ENCODE measurements at regions not wholly inside any gene's neighbourhood (a gene's known extent, or its start where the extent isn't known, plus 50 kb on each side); places are given as distances from the start of the nearest gene placed in this dataset.

DNA sequence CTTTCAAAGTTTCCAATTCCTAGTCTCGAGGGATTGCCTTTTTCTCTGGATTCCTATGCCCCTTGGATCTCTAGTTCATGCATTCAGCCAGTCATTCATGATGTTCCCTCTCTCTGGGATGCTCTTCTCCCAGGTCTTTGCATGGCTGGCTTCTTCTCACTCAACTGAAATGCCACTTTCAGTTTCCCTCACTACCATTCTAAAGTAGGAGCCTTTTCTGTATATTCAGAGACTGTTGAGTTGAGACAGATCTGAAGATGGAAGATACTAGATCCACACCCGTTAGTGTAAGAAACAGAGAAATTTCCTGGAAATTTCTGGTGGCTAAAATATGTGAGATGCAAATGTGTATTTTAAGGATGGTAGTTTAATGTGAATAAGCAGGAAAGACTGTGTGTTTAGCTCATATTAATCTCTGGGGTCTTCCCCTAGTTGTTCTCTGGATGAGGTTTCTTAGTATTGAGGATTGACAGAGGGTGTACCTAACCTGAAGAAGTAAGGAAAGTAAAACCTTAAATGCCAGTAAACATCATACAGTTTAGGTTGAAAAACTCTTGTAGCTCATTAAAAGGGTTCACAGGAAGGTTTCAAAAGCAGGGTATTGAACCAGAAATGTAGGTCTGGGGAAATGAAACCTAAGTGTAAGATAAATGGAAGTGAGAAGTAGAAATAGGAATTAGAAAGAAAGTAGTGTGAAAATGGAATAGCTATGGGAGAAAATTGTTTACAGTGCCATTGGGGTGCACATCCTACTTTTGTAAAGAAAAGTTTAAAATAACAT is 331.3 kb downstream of the NDFIP2 start:
- DNase-seq (ENCODE audit: low spot score) = no peak

DNA sequence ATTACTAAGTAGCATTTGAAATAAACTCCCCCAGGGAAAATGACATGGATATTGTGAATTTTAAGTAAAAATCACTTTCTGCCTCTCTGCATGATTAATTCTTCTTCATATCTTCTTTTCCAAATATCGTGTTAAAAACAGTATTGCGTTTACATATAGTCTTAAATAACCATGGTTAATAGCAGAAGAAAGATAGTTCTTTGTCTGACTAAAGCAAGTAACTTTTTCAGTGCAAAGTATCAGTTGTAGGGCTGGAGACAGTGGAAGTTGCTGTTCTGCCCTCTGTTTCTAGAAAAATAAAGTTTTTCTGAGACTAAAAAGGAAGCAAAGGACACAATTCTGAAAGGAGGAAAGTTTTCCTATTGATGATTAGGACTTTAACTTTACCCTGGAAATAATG is 330.2 kb downstream of the NDFIP2 start:
- DNase-seq (ENCODE audit: low spot score) = no peak

DNA sequence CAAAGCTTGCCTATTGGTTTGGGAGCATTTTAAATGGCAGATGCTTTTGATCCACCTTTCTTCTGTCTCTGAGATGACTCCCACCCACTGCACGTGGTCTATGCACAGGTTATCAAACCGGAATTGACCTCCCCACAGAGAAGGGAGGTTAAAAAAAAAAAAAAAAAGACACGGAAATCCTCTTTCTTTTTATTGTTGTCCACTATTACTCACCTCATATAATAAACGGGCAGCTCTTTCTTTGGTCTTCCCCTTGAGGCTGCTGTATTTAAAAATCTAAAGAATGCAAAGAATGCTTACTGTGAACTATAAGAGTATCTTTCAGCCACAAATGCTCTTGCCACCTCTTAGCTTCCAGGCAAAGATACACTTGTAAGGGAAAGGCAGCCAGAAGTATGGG is 329.7 kb downstream of the NDFIP2 start:
- DNase-seq (ENCODE audit: low spot score) = peak; percentile 83

DNA sequence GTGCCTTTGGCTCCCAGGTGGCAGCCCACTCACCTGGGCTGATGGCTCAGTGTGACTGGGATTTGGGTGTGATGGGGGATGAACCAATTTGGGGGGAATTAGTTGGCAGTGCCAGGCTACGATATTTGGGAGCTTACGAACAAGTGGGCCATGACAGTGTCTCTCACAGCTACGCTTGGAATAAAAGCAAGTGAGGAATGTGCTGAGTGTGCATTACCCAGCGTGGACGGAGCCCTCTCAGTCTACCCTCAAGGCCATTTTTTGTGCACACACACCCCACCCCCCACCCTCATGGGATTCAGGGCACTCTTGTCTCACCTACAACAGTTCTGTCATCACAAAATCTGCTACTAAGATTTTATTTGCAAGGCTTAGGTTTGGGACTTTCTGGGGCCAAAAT is 329.1 kb downstream of the NDFIP2 start:
- DNase-seq (ENCODE audit: low spot score) = no peak

DNA sequence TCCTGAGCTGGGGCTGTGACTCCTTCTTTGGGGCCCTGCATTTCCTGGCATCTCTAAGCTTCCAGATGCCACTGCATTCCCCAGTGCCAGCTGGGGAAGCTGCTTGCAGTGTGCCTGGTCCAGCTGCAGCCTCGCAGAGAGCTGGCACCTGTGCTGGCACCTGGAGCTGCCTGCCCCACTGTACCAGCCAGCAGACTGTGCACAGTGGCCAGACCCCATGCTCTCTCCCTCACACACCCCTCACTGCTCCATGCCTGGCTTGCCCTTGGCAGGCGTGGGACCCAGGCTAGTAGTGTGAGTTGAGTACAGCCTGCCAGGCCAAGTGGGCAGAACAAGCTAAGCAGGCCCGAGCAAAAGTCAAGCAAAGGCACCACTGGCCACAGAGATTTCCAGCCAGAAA is 327.5 kb downstream of the NDFIP2 start:
- no peak for DNase-seq (ENCODE audit: low spot score)

DNA sequence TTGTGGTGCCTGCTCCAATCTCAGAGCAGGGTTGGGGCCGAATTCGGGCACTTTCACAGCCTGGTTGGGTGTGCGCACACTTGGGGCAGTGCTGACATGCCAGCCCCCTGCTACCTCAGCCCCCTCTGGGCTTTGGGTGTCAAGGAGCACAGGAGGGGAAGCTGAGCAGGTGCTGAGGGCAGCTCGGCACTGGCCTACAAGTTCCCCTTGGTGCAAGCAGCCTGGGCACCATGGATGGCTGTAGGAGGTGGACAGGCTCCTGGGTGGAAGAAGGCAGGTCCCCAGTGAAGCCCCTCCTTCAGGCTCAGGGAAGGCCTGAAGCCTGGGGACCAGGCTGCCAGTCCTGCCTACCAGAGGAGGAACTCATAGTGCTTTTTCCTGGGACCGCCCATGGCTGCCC is 326.6 kb downstream of the NDFIP2 start:
- DNase-seq (ENCODE audit: low spot score) = no peak

DNA sequence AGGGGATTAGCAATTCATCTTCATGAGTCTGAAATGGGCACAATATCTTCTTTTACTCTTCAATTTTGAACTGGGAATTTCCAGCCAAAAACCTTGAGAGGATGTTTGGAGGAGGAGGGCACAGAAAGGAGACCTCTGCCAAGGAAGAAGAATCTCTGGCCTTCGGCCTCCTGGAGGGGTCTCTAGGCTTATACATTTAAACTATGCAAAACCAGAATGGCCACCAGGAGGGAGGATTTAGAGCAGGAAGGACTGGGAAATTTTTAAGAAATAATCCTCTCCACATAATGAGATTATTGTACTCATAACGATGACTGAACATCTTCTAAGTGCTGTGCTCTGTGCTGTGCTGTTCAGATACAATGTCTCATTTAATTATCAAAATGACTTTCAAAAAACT is 325.9 kb downstream of the NDFIP2 start:
- no peak for DNase-seq (ENCODE audit: low spot score)

DNA sequence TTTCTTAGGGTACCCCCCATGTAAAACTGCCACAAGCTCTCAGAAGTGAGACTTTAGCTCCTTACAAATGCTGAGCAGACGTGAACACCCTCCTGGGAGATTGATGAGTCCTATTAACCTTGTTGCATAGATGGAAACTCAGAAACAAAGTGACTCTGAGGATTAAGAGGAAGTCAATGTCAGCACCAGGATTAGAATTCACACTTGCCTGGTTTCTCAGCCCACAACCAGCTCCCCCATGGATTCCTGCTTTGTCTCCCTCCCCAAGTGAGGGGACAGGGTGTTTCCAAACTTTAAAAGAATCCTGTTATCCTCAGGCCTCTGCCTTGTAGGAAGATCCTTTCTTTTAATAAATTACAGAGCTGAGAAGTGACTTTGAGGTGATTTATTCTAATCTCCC is 324.4 kb downstream of the NDFIP2 start:
- DNase-seq (ENCODE audit: low spot score) = no peak

DNA sequence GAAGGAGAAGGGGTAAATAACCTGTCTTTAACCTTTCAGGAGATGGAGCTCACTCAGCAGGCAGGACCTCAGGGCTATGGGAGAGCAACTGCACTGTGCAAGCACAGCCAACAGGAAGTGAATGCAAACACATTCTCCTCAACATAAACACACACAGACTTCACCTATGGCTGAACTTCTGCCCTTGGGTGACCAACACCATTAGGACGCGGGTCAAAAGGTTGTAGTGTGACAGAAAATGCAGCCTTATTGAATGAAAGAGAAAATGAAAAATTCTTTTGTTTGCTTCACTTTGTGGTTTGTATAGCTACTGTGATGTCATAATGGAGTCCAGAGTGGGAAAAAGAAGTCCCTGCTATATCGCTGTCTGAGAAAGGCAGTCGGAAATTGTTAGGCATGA is 323.0 kb downstream of the NDFIP2 start:
- no peak for DNase-seq (ENCODE audit: low spot score)

DNA sequence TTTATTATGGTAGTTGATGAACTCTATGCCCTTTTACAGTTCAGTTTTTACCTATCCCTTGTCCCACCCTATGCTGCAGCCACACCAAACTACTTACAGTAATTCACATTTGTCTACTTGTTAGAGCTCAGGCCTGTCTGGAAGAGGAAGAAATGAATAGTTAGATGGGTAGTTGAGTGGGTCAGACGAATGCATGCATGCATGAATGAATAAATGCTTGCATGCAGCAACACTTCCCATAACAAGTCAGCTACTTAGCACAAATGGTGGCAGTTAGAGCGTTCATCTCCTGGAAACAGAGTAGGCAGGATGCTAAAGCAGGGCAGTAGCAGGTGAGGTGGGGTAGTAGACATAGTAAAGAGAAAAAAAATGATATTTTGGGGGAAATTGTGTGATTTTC is 322.3 kb downstream of the NDFIP2 start:
- no peak for DNase-seq (ENCODE audit: low spot score)

DNA sequence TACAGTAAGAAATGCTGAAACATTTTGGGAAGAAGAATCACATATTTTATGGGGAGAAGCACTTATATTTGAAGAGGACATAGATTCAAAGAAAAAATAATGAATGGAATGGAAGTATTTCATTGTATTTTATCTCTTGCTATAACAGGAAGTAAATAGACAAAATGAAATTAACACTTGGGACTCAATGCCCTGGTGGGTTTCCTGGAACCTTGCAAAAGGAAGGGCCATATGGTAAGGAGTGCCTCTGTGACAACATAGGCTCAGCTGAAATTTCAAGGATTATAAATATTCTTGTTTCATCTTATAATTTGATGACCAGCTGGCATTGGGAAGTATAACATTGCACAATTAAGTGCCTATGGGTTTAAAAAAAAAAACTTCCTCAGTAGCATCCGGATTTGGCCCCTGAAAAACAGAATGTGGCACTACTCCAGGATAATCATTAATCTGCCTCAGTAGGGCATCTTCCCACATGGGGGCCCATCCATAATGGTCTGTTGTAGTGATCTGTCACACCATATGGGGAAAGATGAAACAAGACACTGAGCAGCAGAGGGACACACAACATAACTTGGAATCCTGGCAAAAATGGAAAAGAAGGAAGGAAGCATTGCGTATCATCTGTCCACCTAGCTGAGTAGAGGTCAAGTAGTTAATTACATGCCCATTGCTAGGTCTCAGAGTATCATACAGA is 321.6 kb downstream of the NDFIP2 start:
- DNase-seq (ENCODE audit: low spot score) = no peak

DNA sequence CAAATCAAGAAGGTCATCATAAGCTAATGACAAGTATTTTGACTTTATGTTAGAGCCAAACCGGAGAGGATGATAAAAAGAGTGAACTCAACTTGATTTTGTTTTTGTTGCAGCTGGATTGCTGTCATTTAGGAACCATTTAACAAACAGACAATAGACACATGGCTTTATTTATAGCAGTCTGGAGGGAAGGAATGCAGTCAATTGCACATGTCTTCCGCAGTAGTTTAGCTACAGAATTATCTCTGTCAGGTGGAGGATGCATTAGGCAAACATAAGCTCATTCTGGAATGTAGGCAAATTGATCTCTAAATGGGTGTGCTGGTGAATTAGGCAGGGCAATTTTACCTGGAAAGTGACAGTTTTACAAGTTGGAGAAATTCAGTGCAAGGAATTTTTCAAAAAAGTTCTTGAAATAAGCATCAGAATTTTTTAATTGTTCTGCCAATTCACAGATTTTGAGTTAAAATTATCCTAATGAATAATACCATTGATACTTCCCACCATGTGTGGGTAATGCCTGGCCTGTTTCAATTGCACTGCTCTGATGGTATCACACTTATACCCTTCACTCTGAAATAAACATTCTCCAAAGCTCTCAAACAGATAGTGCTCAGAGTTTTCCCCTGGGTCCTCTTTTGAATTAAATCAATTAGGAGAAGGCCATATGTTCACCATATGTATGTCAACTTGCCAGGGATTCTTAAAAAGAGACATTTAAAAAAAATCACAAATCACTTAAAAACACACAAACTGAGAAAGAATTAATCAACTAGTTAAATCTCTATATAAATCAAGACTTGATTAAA is 318.3 kb downstream of the NDFIP2 start:
- no peak for DNase-seq (ENCODE audit: low spot score)

DNA sequence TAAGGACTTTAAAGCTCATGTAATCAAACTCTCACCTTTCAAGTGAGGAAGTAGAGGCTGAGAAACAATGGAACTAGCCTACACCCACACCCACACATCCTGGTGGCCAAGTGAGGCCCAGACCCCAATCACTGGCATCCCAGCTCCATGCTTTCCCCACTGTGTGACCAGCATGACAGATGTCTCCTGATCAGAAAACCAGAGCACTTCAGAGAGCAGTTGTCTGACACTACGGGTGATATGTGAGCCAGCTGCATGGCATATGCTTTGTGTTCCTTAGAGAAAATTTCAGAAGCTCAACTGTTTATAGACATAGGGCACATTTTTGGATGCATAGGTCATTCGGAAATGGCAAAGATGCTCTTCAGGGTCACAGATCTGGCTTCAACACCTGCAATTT is 315.2 kb downstream of the NDFIP2 start:
- no peak for DNase-seq (ENCODE audit: low spot score)

DNA sequence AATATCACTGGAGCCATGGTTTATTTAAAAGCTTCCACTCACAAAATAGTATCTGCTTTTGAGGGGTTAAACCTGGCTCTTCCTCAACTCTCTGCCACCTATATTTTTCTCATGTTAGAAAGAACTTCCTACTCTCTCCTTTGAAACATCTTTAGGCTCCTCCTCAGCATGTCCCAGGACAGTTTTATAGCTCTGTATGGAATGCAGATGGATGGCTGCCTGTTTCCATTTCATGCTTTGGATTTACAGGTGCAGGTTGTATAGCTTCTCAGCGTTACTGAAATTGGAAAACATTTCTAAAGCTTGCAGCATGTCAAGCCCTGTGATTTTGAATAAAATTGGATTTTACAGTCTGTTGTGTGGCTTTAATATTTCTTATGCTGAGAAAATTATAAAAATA is 314.0 kb downstream of the NDFIP2 start:
- DNase-seq (ENCODE audit: low spot score) = no peak

DNA sequence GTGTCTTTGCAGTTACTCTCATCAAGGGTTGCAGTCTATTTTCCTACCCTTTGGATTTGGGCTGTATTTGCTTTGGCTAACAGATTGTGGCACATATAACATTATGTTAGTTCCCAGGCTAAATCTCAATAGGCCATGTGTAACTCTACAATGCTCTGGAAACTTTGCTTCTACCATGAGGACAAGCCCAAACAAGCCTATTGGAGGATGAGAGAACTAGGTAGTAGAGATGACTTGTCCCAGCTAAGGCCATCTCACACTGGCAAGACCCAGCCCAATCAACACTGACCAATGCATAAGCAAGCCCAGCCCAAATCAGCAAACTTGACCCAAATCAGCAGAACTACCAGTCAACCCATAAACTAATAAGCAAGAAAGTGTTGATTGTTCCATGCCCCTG is 311.8 kb downstream of the NDFIP2 start:
- no peak for DNase-seq (ENCODE audit: low spot score)

DNA sequence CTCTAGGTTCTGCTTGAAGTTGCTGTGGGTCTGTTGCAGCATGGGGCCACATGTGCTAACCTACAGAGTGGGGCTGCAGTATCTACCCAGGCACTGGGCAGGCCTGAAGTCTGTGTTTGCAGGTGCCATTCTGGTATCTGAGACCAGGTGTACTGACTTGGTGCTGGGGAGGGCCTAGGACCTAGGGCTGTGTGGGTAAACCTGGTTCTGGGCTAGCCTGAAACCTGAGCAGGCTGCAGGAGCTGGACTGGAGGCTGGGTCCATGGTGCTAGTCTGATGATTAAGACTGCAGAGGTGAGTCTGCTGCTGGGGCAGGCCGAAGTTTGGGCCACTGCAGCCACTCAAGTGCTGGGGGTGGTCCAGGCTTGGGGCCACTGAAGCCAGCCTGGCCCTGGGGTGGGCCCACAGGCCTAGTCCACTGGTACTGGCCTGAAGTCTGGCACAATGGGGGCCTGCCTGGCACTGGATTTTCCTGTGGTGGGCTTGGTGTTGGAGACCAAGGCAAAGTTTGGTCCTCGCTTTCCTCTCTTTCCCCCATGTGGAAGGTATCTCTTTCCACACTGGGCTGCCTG is 310.6 kb downstream of the NDFIP2 start:
- DNase-seq (ENCODE audit: low spot score) = no peak

DNA sequence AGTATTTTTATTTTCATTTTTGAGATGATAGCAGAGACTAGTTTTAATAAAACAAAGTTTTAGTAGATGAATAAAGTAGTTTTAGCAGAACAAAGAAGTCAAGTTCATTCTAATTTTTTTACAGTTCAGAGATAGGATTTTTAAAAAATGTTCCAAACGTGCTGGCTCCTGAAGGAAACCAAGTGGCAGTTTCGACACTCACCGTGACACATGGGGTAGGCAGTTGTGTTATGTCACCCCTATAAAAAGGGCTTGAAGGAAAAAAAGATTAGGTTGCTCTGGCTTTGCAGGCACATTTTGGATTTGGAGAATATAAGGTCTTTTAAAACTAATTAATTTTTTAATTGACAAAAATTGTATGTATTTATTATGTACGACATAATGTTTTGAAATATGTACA is 305.2 kb downstream of the NDFIP2 start:
- no peak for DNase-seq (ENCODE audit: low spot score)

DNA sequence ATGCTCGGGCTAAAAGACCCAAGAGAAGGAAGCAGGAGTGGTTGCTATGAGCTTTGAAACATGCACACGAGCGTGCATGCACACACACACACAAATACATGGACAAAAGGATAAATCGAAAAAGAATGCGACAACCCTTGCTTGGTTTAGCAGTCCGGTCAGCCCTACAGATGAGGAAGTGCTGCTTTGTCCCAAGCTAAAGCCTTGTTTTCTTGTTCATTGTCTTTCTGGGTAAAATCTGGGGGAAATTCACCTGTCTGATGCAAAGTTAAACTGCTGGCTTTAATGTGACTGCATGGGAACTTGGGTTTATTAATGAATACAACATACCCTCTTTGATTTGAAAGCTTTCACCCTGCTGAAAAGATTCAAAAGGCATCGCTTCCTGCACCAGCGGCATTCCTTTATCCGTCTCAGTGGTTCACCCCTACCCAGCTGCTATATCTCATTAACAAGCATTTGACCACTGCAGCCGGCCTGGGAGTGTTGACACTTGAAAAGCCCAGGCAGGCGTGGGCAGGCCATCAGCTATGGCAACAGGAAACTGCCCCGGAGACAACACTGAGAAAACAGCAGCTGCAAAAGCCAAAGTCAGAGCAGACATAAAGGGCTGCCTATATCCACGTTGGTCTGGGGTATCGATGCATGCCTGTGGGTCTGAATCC is 301.7 kb downstream of the NDFIP2 start:
- DNase-seq (ENCODE audit: low spot score) = peak; percentile 88

DNA sequence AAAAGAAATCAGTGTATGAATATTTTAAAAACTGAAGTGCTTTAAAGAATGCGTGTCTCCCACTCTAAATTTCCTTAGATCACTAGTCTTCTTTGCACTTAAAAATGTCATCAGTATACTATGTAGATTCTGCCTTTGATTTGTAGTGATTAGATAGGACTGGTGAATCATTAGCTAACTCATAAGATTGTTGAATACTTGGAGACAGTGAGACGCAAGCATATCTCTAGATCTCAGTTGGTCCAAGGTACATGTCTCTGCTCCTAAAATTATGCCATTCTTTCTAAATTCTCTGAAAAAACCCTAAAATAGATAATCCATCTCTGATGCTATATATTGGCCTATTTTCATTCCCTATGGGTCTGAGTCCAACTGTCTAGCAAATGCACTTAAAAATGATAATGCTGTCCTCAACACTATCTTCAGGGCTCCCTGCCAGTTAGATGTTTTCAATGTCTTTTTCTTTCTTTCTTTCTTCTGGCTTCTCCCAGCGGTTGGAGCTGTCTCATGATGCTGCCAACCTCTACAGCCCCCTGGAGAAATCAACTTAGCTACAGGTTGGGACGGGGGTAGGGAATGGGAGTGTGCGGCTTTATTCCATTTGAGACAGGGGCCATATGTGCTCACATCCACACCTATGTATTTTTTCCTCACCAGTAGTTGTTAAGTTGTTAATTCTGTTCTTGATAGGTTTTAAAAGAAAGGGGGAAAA is 301.0 kb downstream of the NDFIP2 start:
- peak; percentile 4 for DNase-seq (ENCODE audit: low spot score)

DNA sequence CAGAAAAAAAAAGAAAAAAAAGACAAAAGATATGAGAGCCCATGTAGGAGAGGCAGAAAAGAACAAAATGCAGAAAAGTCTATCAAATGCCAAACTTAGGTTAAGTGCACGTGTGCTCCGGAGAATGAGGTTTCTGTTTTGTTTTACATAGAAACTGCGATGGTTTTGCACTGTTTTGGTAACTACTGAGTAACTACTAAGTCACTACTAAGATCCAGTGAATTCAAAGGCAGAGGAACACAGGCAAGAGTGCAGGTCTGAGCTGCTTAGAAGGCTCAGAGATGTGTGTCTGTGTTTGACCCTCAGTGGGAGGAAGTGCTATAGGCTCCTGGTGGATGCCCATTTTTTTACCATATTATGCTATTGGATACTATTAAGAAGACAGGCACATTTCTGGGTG is 299.3 kb downstream of the NDFIP2 start:
- peak; percentile 59 for DNase-seq (ENCODE audit: low spot score)

DNA sequence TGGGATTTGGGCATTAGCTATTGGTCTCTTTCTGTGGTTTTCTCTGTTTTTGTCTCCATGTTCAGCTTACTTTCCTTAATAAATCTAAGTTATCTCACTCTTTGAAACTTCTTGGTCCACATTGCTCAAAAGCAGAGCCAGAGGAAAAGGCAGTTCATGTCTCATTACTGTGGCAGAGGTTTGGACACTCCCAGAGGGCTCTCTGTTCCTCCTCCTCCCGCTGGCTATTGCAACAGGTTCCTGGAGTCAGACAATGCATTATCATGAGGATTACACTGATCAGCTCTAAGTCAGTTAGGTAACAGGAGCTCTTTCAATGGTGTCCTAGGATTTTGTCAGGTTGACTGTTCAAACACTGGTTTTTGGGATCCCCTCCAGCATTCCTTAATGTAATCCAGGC is 298.8 kb downstream of the NDFIP2 start:
- peak; percentile 53 for DNase-seq (ENCODE audit: low spot score)
